ENCODE measurements at regions not wholly inside any gene's neighbourhood (a gene's known extent, or its start where the extent isn't known, plus 50 kb on each side); places are given as distances from the start of the nearest gene placed in this dataset.
"Not testable (repeated sequence)": the region's sequence is repeated elsewhere in the genome, so short reads cannot be mapped to it uniquely, and the experiment has no call there.

GRCh38 chr20:6282642-6283041, 159.8 kb upstream of the FERMT1 start:
- no peak overlapping the region for H2AFZ ChIP-seq (ENCODE audit: low read depth, low read length)
- H3K4me2 ChIP-seq (ENCODE audit: low read length), result no peak overlapping the region
- H3K27me3 ChIP-seq (ENCODE audit: insufficient read depth, low read depth, low read length), result no peaks in the 10 kb centered on the region
- no peaks in the 10 kb centered on the region for H3F3A ChIP-seq (ENCODE audit: insufficient read depth, low read length, poor library complexity, severe bottlenecking)
- peaks cover 8% of the 10 kb centered on the region for H3K9me3 ChIP-seq (ENCODE audit: low read length)
- H3K9me2 ChIP-seq (ENCODE audit: insufficient read depth, low read length), result no peaks in the 10 kb centered on the region
- H3K9ac ChIP-seq (ENCODE audit: low read length), result no peak overlapping the region
- H4K20me1 ChIP-seq (ENCODE audit: insufficient read depth), result no peaks in the 10 kb centered on the region
- no peaks in the 10 kb centered on the region for H3K79me2 ChIP-seq (replicated peaks; ENCODE audit: insufficient read depth, low read length)
- no peak overlapping the region for H3K27ac ChIP-seq (ENCODE audit: low read length)
- H3K36me3 ChIP-seq (ENCODE audit: insufficient read depth, low read length), result no peaks in the 10 kb centered on the region
- H3K4me3 ChIP-seq (ENCODE audit: low read length), result no peak overlapping the region
- TF ChIP-seq, protein P1, sequence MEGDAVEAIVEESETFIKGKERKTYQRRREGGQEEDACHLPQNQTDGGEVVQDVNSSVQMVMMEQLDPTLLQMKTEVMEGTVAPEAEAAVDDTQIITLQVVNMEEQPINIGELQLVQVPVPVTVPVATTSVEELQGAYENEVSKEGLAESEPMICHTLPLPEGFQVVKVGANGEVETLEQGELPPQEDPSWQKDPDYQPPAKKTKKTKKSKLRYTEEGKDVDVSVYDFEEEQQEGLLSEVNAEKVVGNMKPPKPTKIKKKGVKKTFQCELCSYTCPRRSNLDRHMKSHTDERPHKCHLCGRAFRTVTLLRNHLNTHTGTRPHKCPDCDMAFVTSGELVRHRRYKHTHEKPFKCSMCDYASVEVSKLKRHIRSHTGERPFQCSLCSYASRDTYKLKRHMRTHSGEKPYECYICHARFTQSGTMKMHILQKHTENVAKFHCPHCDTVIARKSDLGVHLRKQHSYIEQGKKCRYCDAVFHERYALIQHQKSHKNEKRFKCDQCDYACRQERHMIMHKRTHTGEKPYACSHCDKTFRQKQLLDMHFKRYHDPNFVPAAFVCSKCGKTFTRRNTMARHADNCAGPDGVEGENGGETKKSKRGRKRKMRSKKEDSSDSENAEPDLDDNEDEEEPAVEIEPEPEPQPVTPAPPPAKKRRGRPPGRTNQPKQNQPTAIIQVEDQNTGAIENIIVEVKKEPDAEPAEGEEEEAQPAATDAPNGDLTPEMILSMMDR (IDR thresholded peaks at IDR 0.05; ENCODE audit: poor library complexity, severe bottlenecking), result no peak
- TF ChIP-seq EP300 (conservative IDR thresholded peaks at IDR 0.05; ENCODE audit: poor library complexity, severe bottlenecking) (no peak), EZH2 (IDR thresholded peaks at IDR 0.05; ENCODE audit: borderline replicate concordance, insufficient read depth, low read length, poor library complexity, severe bottlenecking) (no peak)

- H3K79me2 ChIP-seq (replicated peaks; ENCODE audit: insufficient read depth, low read length), result no peaks in the 10 kb centered on the region
- no peaks in the 10 kb centered on the region for H3K9me2 ChIP-seq (ENCODE audit: insufficient read depth, low read length)
- peaks cover 8% of the 10 kb centered on the region for H3K9me3 ChIP-seq (ENCODE audit: low read length)
- no peaks in the 10 kb centered on the region for H3F3A ChIP-seq (ENCODE audit: insufficient read depth, low read length, poor library complexity, severe bottlenecking)
- no peak overlapping the region for H3K27ac ChIP-seq (ENCODE audit: low read length)
- H3K27me3 ChIP-seq (ENCODE audit: insufficient read depth, low read depth, low read length), result no peaks in the 10 kb centered on the region
- no peak overlapping the region for H3K9ac ChIP-seq (ENCODE audit: low read length)
- H3K36me3 ChIP-seq (ENCODE audit: insufficient read depth, low read length), result no peaks in the 10 kb centered on the region
- peak overlapping the region; percentile 29 for H3K4me3 ChIP-seq (ENCODE audit: low read length)
- no peak overlapping the region for H2AFZ ChIP-seq (ENCODE audit: low read depth, low read length)
- no peak overlapping the region for H3K4me2 ChIP-seq (ENCODE audit: low read length)
- H4K20me1 ChIP-seq (ENCODE audit: insufficient read depth), result no peaks in the 10 kb centered on the region
- no peak for TF ChIP-seq SMC3 (conservative IDR thresholded peaks at IDR 0.05; ENCODE audit: poor library complexity)
- peak; percentile 17 for TF ChIP-seq POLR2AphosphoS5 (IDR thresholded peaks at IDR 0.05)
- TF ChIP-seq EP300 (conservative IDR thresholded peaks at IDR 0.05; ENCODE audit: poor library complexity, severe bottlenecking), result peak; percentile 27
Measured at GRCh38 chr20:6277661-6278240, 154.9 kb upstream of the FERMT1 start.

DNA sequence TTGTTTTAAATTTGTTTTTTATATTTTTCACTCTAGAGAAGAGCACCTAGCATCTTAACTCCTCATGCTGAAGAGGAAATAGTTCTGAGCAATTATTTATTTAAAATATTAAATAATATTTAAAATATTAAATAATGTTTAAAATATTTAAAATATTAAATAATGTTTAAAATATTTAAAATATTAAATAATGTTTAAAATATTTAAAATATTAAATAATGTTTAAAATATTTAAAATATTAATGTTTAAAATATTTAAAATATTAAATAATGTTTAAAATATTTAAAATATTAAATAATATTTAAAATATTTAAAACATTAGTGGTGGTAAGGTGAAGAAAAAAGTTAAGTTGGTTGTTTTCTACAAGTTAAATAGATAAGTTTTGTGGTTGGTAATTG, 147.6 kb upstream of the FERMT1 start:
- not testable (repeated sequence) for H3K27ac ChIP-seq (ENCODE audit: low read length); H3K36me3 ChIP-seq (ENCODE audit: insufficient read depth, low read length); H3K9me3 ChIP-seq (ENCODE audit: low read length)

GRCh38 chr20:6269168-6269873, 146.5 kb upstream of the FERMT1 start:
- no peaks in the 10 kb centered on the region for H3K27me3 ChIP-seq (ENCODE audit: insufficient read depth, low read depth, low read length)

More for the DNA sequence above, 147.6 kb upstream of the FERMT1 start:
- H3K79me2 ChIP-seq (replicated peaks; ENCODE audit: insufficient read depth, low read length); H3K4me3 ChIP-seq (ENCODE audit: low read length); H3K27me3 ChIP-seq (ENCODE audit: insufficient read depth, low read depth, low read length); H3K4me2 ChIP-seq (ENCODE audit: low read length); H3K9ac ChIP-seq (ENCODE audit: low read length); H2AFZ ChIP-seq (ENCODE audit: low read depth, low read length); H4K20me1 ChIP-seq (ENCODE audit: insufficient read depth); H3K9me2 ChIP-seq (ENCODE audit: insufficient read depth, low read length); H3F3A ChIP-seq (ENCODE audit: insufficient read depth, low read length, poor library complexity, severe bottlenecking): not testable (repeated sequence)

More at GRCh38 chr20:6269168-6269873, 146.5 kb upstream of the FERMT1 start:
- Histone ChIP-seq H4K20me1 (ENCODE audit: insufficient read depth) (no peaks in the 10 kb centered on the region), H3K9ac (ENCODE audit: low read length) (no peak overlapping the region), H2AFZ (ENCODE audit: low read depth, low read length) (no peak overlapping the region), H3K4me3 (ENCODE audit: low read length) (no peak overlapping the region), H3K36me3 (ENCODE audit: insufficient read depth, low read length) (no peaks in the 10 kb centered on the region), H3K79me2 (replicated peaks; ENCODE audit: insufficient read depth, low read length) (no peaks in the 10 kb centered on the region), H3K4me2 (ENCODE audit: low read length) (no peak overlapping the region), H3K9me3 (ENCODE audit: low read length) (no peaks in the 10 kb centered on the region), H3K27ac (ENCODE audit: low read length) (no peak overlapping the region), H3K9me2 (ENCODE audit: insufficient read depth, low read length) (no peaks in the 10 kb centered on the region), H3F3A (ENCODE audit: insufficient read depth, low read length, poor library complexity, severe bottlenecking) (no peaks in the 10 kb centered on the region)
- TF ChIP-seq POLR2AphosphoS5 (IDR thresholded peaks at IDR 0.05), result no peak
